GM19025 (cell line): ENCODE measurements at regions not wholly inside any gene's neighbourhood (a gene's known extent, or its start where the extent isn't known, plus 50 kb on each side); places are given as distances from the start of the nearest gene placed in this dataset.
A peak's percentile ranks its signal among the peaks of the same experiment; 100 is the strongest.
"Not testable (repeated sequence)": the region's sequence is repeated elsewhere in the genome, so short reads cannot be mapped to it uniquely, and the experiment has no call there.

ENCODE experiments used
- ATAC-seq: cut with Tn5 transposase; IDR thresholded peaks from one replicate; pipeline ENCODE4 v1.9.1; 2021; ENCODE audit warnings: mild to moderate bottlenecking, low read depth, moderate library complexity; ENCODE audit not compliant: unreplicated experiment

GRCh38 chr18:47682876-47683275 is 247.6 kb downstream of the SMAD2 start:
- ATAC-seq, result no peak

DNA sequence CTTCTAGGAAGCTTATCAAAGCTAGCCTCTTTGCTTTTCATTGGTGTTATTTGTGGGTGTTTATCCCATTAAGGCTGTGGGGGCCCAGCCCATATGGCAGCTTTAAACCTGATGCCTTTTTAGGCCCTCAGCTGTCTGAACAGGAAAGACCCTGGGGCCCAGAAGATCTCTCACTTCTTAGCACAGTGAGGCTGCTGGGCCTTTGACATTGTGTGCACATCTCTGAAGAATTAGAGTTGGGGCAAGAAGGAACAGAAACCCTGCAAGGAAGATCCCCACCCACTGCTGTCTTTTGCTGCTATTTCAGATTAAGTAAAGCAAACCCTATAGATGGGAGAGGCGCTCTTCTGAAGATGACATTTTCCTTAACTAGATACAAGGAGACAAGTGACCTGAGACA is 250.0 kb downstream of the SMAD2 start:
- peak; percentile 65 for ATAC-seq

- ATAC-seq, result no peak
Observed at GRCh38 chr18:47679864-47680263, 250.6 kb downstream of the SMAD2 start.

- ATAC-seq, result no peak
Observed at GRCh38 chr18:47677952-47678351, 252.5 kb downstream of the SMAD2 start.

DNA sequence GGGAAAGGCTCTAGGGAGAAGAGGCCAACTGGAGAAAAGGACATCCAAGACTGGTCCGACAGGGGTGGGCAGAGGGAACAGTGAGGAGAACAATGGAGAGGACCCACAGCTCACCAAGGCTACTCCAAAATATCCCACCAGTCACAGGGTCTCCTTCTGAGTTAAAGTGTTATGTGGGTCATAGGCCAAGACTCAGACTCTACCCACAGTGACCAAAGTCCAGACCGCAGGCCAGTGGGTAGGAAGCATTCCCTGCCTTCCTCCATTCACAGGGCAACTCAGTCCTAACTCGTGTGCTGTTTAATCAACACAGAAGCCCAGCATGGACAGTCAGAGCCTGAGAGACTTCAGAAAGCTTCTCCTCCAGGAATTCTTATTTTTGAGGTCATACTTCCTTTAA is 260.6 kb downstream of the SMAD2 start:
- no peak for ATAC-seq

DNA sequence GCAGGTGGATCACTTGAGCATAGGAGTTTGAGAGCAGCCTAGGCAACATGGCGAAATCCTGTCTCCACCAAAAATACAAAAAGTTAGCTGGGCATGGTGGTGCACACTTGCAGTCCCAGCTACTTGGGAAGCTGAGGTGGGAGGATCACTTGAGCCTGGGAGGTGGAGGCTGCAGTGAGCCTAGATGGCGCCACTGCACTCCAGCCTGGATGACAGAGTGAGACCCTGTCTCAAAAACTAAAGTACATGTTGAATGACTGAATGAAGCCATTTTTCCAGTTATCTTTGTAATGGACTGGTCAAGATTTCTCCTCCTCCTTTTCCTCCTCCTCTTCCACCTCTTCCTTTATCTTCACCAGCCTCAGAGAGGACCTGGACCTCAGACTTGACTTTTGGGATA is 272.0 kb downstream of the SMAD2 start:
- no peak for ATAC-seq

DNA sequence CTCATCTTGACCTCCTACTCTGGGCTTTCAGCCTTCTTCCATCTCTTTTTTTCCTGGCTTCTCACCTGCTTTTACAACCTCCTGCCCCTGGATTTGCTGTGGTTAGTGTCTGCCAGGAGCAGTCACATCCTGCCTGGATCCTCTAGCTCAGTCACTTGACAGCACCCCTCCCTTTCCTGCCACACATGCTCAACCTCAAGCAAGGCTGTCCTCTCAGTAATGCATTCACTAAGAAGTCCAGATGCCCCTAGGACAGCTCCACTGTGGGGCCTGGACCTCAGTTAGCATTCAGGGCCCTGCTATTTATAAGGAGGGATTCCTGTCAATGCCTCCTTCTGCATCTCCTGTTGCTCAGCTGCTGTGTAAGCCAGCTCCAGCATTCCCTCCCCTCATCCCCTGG is 275.5 kb downstream of the SMAD2 start:
- no peak for ATAC-seq

DNA sequence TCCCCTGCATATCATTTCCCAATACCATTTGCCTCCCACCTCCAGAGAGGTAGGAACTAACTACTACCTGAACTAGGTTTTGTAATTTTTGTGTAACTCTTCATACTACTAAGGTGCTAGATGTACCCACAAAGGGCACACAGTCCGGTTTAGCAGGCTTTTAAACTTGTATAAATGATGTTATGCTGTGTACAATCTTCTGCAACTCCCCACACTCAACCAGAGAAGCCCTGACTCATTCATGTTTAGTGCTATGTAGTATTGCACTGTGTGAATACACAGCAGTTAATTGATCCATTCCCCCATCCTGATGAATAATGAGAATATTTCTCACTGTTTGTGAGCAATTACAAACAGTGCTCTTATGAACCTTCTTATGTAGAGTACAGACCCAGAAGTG is 285.6 kb downstream of the SMAD2 start:
- no peak for ATAC-seq

- not testable (repeated sequence) for ATAC-seq
Observed at GRCh38 chr18:47637551-47637950, 292.9 kb downstream of the SMAD2 start.

- no peak for ATAC-seq
Observed at GRCh38 chr18:47635416-47635815, 295.0 kb downstream of the SMAD2 start.

- no peak for ATAC-seq
Observed at GRCh38 chr18:47632970-47633635, 297.4 kb downstream of the SMAD2 start.

- no peak for ATAC-seq
Observed at GRCh38 chr18:47628893-47629292, 301.6 kb downstream of the SMAD2 start.

- ATAC-seq, result no peak
Observed at GRCh38 chr18:47628240-47628781, 302.1 kb downstream of the SMAD2 start.

- ATAC-seq, result no peak
Observed at GRCh38 chr18:47627030-47627429, 303.4 kb downstream of the SMAD2 start.

DNA sequence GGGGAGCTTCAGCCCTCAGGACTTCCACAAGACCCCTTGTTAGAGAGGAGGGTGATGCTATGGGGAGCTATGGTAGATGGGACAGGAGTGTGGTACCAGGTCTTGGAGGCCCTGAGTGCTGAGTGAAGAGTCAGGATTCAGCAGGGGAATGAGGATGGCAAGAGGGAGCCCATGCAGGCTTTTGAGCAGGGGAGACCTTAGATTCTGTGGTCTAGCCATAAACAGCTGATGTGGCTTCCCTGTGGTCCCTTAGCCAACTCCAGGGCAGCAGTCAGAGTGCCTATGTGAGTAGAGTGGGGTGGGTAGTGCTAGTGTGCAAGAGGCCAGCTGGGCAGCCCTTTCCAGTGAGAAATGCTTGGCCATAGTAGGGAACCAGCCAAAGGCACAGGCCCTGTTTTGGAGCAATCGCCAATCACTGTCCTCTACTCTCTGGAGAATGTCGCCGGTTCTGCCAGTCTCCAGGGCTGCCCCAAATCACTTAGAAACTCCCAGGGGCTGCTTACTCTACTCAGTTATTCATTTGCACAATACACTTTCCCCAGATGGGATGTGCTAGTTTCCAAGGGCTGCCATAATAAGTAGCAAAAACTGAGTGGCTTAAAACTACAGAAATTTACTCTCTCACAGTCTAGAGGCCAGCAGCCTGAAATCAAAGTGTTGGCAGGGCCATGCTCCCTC is 310.5 kb downstream of the SMAD2 start:
- no peak for ATAC-seq

DNA sequence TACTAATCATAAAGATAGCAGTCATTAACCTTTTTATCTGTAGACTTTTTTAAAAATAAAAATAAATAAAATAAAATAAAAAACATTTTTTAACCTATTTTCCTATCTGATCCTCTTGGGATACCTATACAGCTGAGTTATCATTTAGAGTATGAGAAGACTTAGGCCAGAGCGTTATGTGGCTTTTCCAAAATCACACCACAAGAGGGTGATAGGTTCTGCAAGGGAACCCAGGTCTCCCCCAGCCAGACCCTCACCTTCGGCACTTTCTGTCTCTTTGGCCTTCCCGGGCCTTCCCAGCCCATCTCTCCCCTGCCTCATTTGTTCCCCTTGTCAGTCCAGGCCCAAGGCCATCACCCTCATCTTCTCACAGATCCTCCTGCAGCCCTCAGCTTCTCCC is 311.7 kb downstream of the SMAD2 start:
- no peak for ATAC-seq

DNA sequence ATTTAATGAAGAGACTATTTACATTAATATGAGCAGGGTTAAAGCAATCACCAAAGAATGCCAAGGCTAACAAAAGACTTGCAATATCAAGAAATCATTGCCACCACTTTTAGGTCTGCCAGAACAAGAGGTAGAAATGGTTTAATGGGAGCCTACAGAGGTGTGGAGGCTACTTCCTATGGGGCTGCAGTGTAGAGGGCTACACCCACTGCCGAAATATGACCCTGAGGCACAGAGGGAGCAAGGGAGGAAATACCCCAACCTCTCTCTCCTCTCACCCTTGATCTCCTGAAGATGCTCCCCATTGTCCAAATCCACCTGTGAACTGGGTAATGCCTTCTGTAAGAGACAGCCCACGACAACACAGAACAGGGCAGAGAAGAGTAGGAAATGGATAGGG is 315.4 kb downstream of the SMAD2 start:
- no peak for ATAC-seq

DNA sequence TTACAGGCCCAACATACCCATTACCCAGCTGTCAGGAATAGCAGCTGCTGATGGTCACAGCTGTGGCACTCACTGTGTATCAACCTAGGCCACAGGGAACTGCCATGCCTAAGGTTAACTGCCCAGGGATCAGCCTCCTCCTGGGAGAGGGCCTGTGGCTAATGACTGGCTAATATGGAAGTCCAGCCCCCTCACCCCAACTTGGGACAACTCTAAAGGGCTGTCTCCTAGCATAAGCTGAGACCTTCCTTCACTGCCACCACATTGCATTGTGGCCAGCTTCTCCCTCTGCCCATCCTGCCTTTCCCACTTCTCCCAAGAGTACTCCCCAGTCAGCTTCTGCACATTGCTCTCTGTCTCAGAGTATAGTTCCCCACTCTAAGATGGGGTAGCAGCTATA is 316.5 kb downstream of the SMAD2 start:
- no peak for ATAC-seq

- ATAC-seq, result no peak
Observed at GRCh38 chr18:47611649-47612048, 318.8 kb downstream of the SMAD2 start.

DNA sequence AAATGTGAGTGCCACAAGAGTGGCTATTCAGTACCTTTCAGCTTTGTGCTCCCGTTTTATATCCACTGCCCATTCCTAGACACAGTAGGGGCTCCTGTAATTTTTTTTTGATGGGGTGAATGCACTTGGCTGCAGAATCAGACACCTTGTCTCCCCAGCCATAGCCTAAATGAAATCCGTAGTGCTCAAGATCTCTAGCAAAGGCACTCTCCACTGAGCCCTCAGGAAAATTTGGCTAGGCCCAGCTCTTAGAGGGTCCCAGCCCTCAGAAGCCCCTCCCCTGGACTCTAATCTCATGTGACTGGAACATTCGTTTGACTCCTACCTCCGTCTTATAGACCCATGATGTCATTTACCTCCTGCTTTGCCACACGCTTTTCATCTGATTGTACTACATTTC is 323.9 kb downstream of the SMAD2 start:
- no peak for ATAC-seq

- no peak for ATAC-seq
Observed at GRCh38 chr18:47605093-47605492, 325.4 kb downstream of the SMAD2 start.

DNA sequence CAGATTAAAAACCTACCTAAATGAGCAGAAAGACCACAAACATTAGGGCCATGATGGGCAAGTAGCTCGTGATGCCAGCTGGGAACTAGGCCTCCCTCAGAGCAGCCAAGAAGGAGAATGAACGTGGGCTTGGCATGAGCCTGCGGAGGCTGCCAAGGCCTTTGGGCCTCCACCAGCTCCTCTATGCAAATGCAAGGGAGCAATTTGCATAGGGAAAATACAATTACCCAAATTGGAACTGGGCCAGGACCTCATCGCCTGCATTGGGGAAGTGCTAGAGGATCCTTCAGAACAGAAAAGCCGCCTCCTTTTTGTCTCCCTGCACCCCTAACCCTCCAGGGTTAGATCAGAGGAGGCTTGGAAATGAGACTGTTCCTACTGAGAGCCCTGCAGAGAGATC is 326.4 kb downstream of the SMAD2 start:
- no peak for ATAC-seq
